H1 (cell line): ENCODE measurements at regions not wholly inside any gene's neighbourhood (a gene's known extent, or its start where the extent isn't known, plus 50 kb on each side); places are given as distances from the start of the nearest gene placed in this dataset.

ENCODE experiments used
- CTCF ChIA-PET: fragments of 300-600 bp; sonication (Branson Sonifier 250); formaldehyde crosslinking; loops from one replicate; lab custom pipeline; 2021; ENCODE audit not compliant: partially characterized antibody; lab: Charles Lee
- POLR2A ChIA-PET: fragments of 300-600 bp; sonication (Branson Sonifier 250); formaldehyde crosslinking; loops from one replicate; lab custom pipeline; 2021; ENCODE audit warnings: inconsistent platforms; ENCODE audit not compliant: partially characterized antibody; lab: Charles Lee
- DNase-seq, 2 experiments: peaks; one replicate each; pipeline versions ENCODE4 v3.0.0 to v3.0.0-alpha.2; 2010 to 2022; ENCODE audit warnings: low spot score in 2 of 2, low read depth in 1 of 2, mixed read lengths in 1 of 2
- FAIRE-seq: peaks from 2 replicates; lab custom pipeline; 2011; peaks lifted over from hg19 to GRCh38; lab: Jason Lieb, UNC
- H2AFZ ChIP-seq: 2 replicates; pipeline ENCODE4 v1.8.1; 2012; ENCODE audit warnings: low read length, inconsistent platforms
- H2AK5ac ChIP-seq: 2 replicates; pipeline ENCODE4 v1.6.1; 2013; ENCODE audit warnings: low read depth, low read length
- H2BK120ac ChIP-seq: replicated peaks from 2 replicates; pipeline ENCODE3; 2013; ENCODE audit warnings: low read depth, low read length, inconsistent platforms
- H2BK12ac ChIP-seq: 2 replicates; pipeline ENCODE4 v1.6.1; 2013; ENCODE audit warnings: low read depth, low read length
- H2BK15ac ChIP-seq: 2 replicates; pipeline ENCODE4 v1.6.1; 2013; ENCODE audit warnings: low read length
- H2BK20ac ChIP-seq: 2 replicates; pipeline ENCODE4 v1.6.1; 2013; ENCODE audit warnings: low read length
- H2BK5ac ChIP-seq: 2 replicates; pipeline ENCODE4 v1.6.1; 2013; ENCODE audit warnings: low read depth, low read length
- H3K14ac ChIP-seq: 2 replicates; pipeline ENCODE4 v1.6.1; 2013; ENCODE audit warnings: inconsistent platforms; ENCODE audit not compliant: insufficient read length
- H3K18ac ChIP-seq: 2 replicates; pipeline ENCODE4 v1.6.1; 2013; ENCODE audit warnings: low read length; ENCODE audit errors: extremely low read depth
- H3K23ac ChIP-seq: 2 replicates; pipeline ENCODE4 v1.6.1; 2013; ENCODE audit warnings: inconsistent platforms; ENCODE audit not compliant: insufficient read length
- H3K23me2 ChIP-seq: 2 replicates; pipeline ENCODE4 v1.6.1; 2013; ENCODE audit warnings: low read depth, low read length
- H3K27ac ChIP-seq: 2 replicates; pipeline ENCODE4 v1.6.1; 2011; ENCODE audit warnings: low read depth, low read length, inconsistent platforms
- H3K27me3 ChIP-seq, 4 experiments: replicated peaks in 1 of 4; 1 replicate in 1 of 4; 2 replicates in 3 of 4; pipeline versions ENCODE4 v1.6.1 to v1.8.1; 2011 to 2013; ENCODE audit warnings: low read length in 3 of 4, mild to moderate bottlenecking in 3 of 4, inconsistent platforms in 2 of 4, mixed read lengths in 2 of 4, moderate library complexity in 1 of 4; ENCODE audit not compliant: control insufficient read depth in 3 of 4, insufficient read depth in 3 of 4; ENCODE audit errors: extremely low read depth in 1 of 4
- H3K36me3 ChIP-seq, 4 experiments: 2 replicates each; pipeline versions ENCODE4 v1.6.1 to v1.8.1; 2011 to 2013; ENCODE audit warnings: mild to moderate bottlenecking in 4 of 4, low read length in 3 of 4, moderate library complexity in 2 of 4, control low read depth in 1 of 4, inconsistent platforms in 1 of 4; ENCODE audit not compliant: insufficient read depth in 4 of 4, control insufficient read depth in 2 of 4
- H3K4ac ChIP-seq: replicated peaks from 2 replicates; pipeline ENCODE3; 2013; ENCODE audit warnings: low read length, low read depth, mixed read lengths, inconsistent platforms; ENCODE audit not compliant: insufficient read length
- H3K4me1 ChIP-seq, 4 experiments: replicated peaks in 1 of 4; 1 replicate in 1 of 4; 2 replicates in 3 of 4; pipeline versions ENCODE4 v1.6.1 to v1.8.1; 2011 to 2013; ENCODE audit warnings: low read length in 3 of 4, inconsistent platforms in 2 of 4, mixed read lengths in 1 of 4; ENCODE audit not compliant: insufficient read depth in 4 of 4, control insufficient read depth in 3 of 4
- H3K4me2 ChIP-seq, 2 experiments: 2 replicates each; pipeline versions ENCODE4 v1.6.1 to v1.8.1; 2011 to 2013; ENCODE audit warnings: low read depth in 2 of 2, low read length in 2 of 2, control low read depth in 1 of 2, inconsistent platforms in 1 of 2, mild to moderate bottlenecking in 1 of 2; ENCODE audit not compliant: insufficient read depth in 1 of 2
- H3K4me3 ChIP-seq, 4 experiments: fragments of 200-600, 300-600 bp in 1 of 4; sonication (generic), shearing (Covaris generic), sonication (Bioruptor Twin) in 1 of 4; 2 replicates each; pipeline versions ENCODE4 v1.5.1 to v1.8.1; 2011 to 2016; ENCODE audit warnings: low read length in 4 of 4, low read depth in 3 of 4, control low read depth in 2 of 4, inconsistent platforms in 2 of 4, mild to moderate bottlenecking in 2 of 4, mixed read lengths in 1 of 4, moderate library complexity in 1 of 4; ENCODE audit not compliant: insufficient read depth in 2 of 4; ENCODE audit errors: extremely low read depth in 1 of 4
- H3K56ac ChIP-seq: replicated peaks from 2 replicates; pipeline ENCODE3; 2013; ENCODE audit warnings: low read depth, mild to moderate bottlenecking, mixed read lengths, low read length, inconsistent platforms; ENCODE audit not compliant: insufficient read length
- H3K79me1 ChIP-seq: 2 replicates; pipeline ENCODE4 v1.6.1; 2013; ENCODE audit warnings: low read depth, low read length, control low read depth
- H3K79me2 ChIP-seq, 2 experiments: 2 replicates each; pipeline versions ENCODE4 v1.6.1 to v1.8.1; 2012 to 2013; ENCODE audit warnings: low read length in 2 of 2, mild to moderate bottlenecking in 2 of 2, inconsistent platforms in 1 of 2; ENCODE audit not compliant: insufficient read depth in 2 of 2, control insufficient read depth in 1 of 2
- H3K9ac ChIP-seq, 4 experiments: replicated peaks in 1 of 4; 1 replicate in 1 of 4; 2 replicates in 3 of 4; pipeline versions ENCODE4 v1.6.1 to v1.8.1; 2011 to 2013; ENCODE audit warnings: low read depth in 3 of 4, low read length in 3 of 4, control low read depth in 2 of 4, mild to moderate bottlenecking in 2 of 4, moderate library complexity in 2 of 4, inconsistent platforms in 1 of 4; ENCODE audit errors: extremely low read depth in 1 of 4
- H3K9me3 ChIP-seq, 2 experiments: 2 replicates each; pipeline versions ENCODE4 v1.6.1 to v1.8.1; 2012 to 2013; ENCODE audit warnings: mild to moderate bottlenecking in 2 of 2, moderate library complexity in 2 of 2, control low read depth in 1 of 2, inconsistent platforms in 1 of 2, low read depth in 1 of 2, low read length in 1 of 2, mixed read lengths in 1 of 2; ENCODE audit not compliant: insufficient read depth in 2 of 2
- H4K20me1 ChIP-seq, 2 experiments: replicated peaks in 1 of 2; 2 replicates each; pipeline versions ENCODE3 to v1.8.1; 2011 to 2013; ENCODE audit warnings: inconsistent platforms in 2 of 2, low read length in 2 of 2, mild to moderate bottlenecking in 1 of 2; ENCODE audit not compliant: insufficient read depth in 2 of 2, control insufficient read depth in 1 of 2
- H4K5ac ChIP-seq: 2 replicates; pipeline ENCODE4 v1.6.1; 2013; ENCODE audit warnings: low read length, low read depth, mixed read lengths, inconsistent platforms; ENCODE audit not compliant: insufficient read length
- H4K8ac ChIP-seq: 2 replicates; pipeline ENCODE4 v1.8.0; 2013; ENCODE audit warnings: mild to moderate bottlenecking, moderate library complexity, low read length, inconsistent platforms; ENCODE audit not compliant: insufficient read depth; ENCODE audit errors: extremely low read depth
- H4K91ac ChIP-seq: replicated peaks from 2 replicates; pipeline ENCODE3; 2013; ENCODE audit warnings: low read length, mixed read lengths, inconsistent platforms; ENCODE audit not compliant: insufficient read length
- EZH2 ChIP-seq: fragments of 200-600 bp; sonication (generic); IDR thresholded peaks from 2 replicates; pipeline ENCODE4 v1.7.1; 2012; ENCODE audit warnings: low read depth, mild to moderate bottlenecking, moderate library complexity, low read length, inconsistent platforms; ENCODE audit not compliant: severe bottlenecking
- GABPA ChIP-seq: IDR thresholded peaks from 2 replicates; pipeline ENCODE4 v1.6.1; 2011; ENCODE audit warnings: mild to moderate bottlenecking, low read length, moderate library complexity, borderline replicate concordance; ENCODE audit not compliant: insufficient read depth
- POU5F1 ChIP-seq: IDR thresholded peaks from 2 replicates; pipeline ENCODE4 v1.6.1; 2011; ENCODE audit warnings: low read depth, mild to moderate bottlenecking, low read length, moderate library complexity
- RBBP5 ChIP-seq: IDR thresholded peaks from 2 replicates; pipeline ENCODE4 v1.7.1; 2012; ENCODE audit warnings: low read depth, mild to moderate bottlenecking, inconsistent platforms, low read length, moderate library complexity, borderline replicate concordance
- TCF12 ChIP-seq: IDR thresholded peaks from 2 replicates; pipeline ENCODE4 v1.6.1; 2011; ENCODE audit warnings: low read depth, mild to moderate bottlenecking, low read length
- WGBS, 2 experiments: shearing (Covaris generic) in 1 of 2; methylation state at CpG; one replicate each; pipeline versions ENCODE4 v1.1.6 to v1.1.7; 2013 to 2015; ENCODE audit warnings: low lambda C conversion rate in 2 of 2, mixed read lengths in 2 of 2, inconsistent platforms in 1 of 2, low coverage in 1 of 2, missing lambda C conversion rate in 1 of 2; ENCODE audit not compliant: insufficient replicate concordance in 2 of 2, insufficient coverage in 1 of 2, insufficient read length in 1 of 2; ENCODE audit errors: extremely low coverage in 1 of 2, missing lambda C conversion rate in 1 of 2; 5-methylcytosine and 5-hydroxymethylcytosine counted together
- TF ChIP-seq, protein P1 (sequence below): IDR thresholded peaks from 2 replicates; pipeline ENCODE4 v1.6.1; 2012; ENCODE audit warnings: inconsistent platforms

- Histone ChIP-seq H2AK5ac (no peak overlapping the region), H2BK5ac (no peak overlapping the region), H2BK20ac (no peak overlapping the region), H2BK120ac (no peak overlapping the region), H4K5ac (no peak overlapping the region), H3K14ac (no peak overlapping the region), H2BK15ac (no peak overlapping the region), H3K9me3 (no peaks in the 10 kb centered on the region), H3K79me1 (no peaks in the 10 kb centered on the region), H3K23me2 (peaks cover 2% of the 10 kb centered on the region; the same call in 1 of the 2 replicates), H3K9ac (no peak overlapping the region), H3K79me2 (no peaks in the 10 kb centered on the region), H3K4me2 (no peak overlapping the region), H3K23ac (no peak overlapping the region), H3K56ac (no peak overlapping the region), H4K8ac (no peak overlapping the region), H4K20me1 (no peaks in the 10 kb centered on the region), H4K91ac (no peak overlapping the region), H3K36me3 (no peaks in the 10 kb centered on the region), H2BK12ac (no peak overlapping the region), H3K4me1 (no peaks in the 10 kb centered on the region), H3K27me3 (no peaks in the 10 kb centered on the region), H3K4ac (no peak overlapping the region), H2AFZ (no peak overlapping the region), H3K4me3 (no peak overlapping the region), H3K18ac (no peak overlapping the region), H3K27ac (no peak overlapping the region)
- 94% methylated on average over 3 of the region's 3 CpGs; no CpG with 5 or more reads in 1 of the 2 experiments for WGBS, 2 experiments
- ChIA-PET POLR2A (interaction anchor here (0.7 kb wide), 1 partner anchor 31 kb away, joined by 3 read pairs; no protein-coding TSS in a partner anchor), CTCF (interaction anchor here (1.3 to 2.1 kb wide), 2 partner anchors 10 to 28 kb away, joined by 4 read pairs; no protein-coding TSS in a partner anchor)
- FAIRE-seq: no peak
- DNase-seq: no peak
- TF ChIP-seq, protein P1, sequence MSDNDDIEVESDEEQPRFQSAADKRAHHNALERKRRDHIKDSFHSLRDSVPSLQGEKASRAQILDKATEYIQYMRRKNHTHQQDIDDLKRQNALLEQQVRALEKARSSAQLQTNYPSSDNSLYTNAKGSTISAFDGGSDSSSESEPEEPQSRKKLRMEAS: no peak
- TF ChIP-seq EZH2 (no peak), GABPA (no peak), TCF12 (no peak), RBBP5 (no peak), POU5F1 (no peak)
Observed at GRCh38 chr11:33944345-33944692, 52.4 kb upstream of the LMO2 start.
